Activated B cell treated with CpG ODN at 0.5 μM for 24 hours (primary cell): ENCODE measurements at regions not wholly inside any gene's neighbourhood (a gene's known extent, or its start where the extent isn't known, plus 50 kb on each side); places are given as distances from the start of the nearest gene placed in this dataset.
A peak's percentile ranks its signal among the peaks of the same experiment; 100 is the strongest.

Experiments
- ATAC-seq: fragments of 200-7000 bp; cut with Tn5 transposase; one replicate; pipeline ENCODE4 v1.10.0; 2021; ENCODE audit warnings: low read depth, mild to moderate bottlenecking, moderate library complexity
- CTCF ChIA-PET: fragments of 350-600 bp; sonication (Branson Sonifier 250); formaldehyde crosslinking; loops from one replicate; lab custom pipeline; 2021; ENCODE audit warnings: antibody characterized with exemption; lab: Charles Lee
- POLR2A ChIA-PET: fragments of 350-600 bp; sonication (Branson Sonifier 250); formaldehyde crosslinking; loops from one replicate; lab custom pipeline; 2021; ENCODE audit warnings: antibody characterized with exemption; lab: Charles Lee
- DNase-seq: peaks from one replicate; pipeline ENCODE4 v3.0.0; 2022
- H3K27ac Mint-ChIP-seq: one replicate; pipeline ENCODE4 v1.8.0; 2020; ENCODE audit warnings: mixed read lengths
- H3K27me3 Mint-ChIP-seq: one replicate; pipeline ENCODE4 v1.8.0; 2021; ENCODE audit warnings: mixed read lengths
- H3K36me3 Mint-ChIP-seq: one replicate; pipeline ENCODE4 v1.8.0; 2021; ENCODE audit warnings: low read depth, mixed read lengths
- H3K4me1 Mint-ChIP-seq: one replicate; pipeline ENCODE4 v1.8.0; 2021; ENCODE audit warnings: mixed read lengths
- H3K4me3 Mint-ChIP-seq: one replicate; pipeline ENCODE4 v1.8.0; 2020; ENCODE audit warnings: mild to moderate bottlenecking, mixed read lengths
- H3K9me3 Mint-ChIP-seq: one replicate; pipeline ENCODE4 v1.8.0; 2020; ENCODE audit warnings: mixed read lengths
- intact Hi-C: fragments of 100-400 bp; cut with micrococcal nuclease; formaldehyde crosslinking; loops from one replicate; pipeline ENCODE4 v1.15.1; 2024
- TF ChIP-seq, protein P1 (sequence below): fragments of 200-600 bp; IDR thresholded peaks from one replicate; pipeline ENCODE4 v1.8.0; 2022; ENCODE audit warnings: antibody characterized with exemption, mild to moderate bottlenecking

- DNase-seq (no peak), ATAC-seq (no peak)
- Mint-ChIP-seq H3K4me3 (no peak overlapping the region), H3K27me3 (peaks cover 16% of the 10 kb centered on the region), H3K9me3 (peaks cover 10% of the 10 kb centered on the region), H3K27ac (no peak overlapping the region), H3K4me1 (peaks cover 30% of the 10 kb centered on the region), H3K36me3 (no peaks in the 10 kb centered on the region)
- TF ChIP-seq, protein P1, sequence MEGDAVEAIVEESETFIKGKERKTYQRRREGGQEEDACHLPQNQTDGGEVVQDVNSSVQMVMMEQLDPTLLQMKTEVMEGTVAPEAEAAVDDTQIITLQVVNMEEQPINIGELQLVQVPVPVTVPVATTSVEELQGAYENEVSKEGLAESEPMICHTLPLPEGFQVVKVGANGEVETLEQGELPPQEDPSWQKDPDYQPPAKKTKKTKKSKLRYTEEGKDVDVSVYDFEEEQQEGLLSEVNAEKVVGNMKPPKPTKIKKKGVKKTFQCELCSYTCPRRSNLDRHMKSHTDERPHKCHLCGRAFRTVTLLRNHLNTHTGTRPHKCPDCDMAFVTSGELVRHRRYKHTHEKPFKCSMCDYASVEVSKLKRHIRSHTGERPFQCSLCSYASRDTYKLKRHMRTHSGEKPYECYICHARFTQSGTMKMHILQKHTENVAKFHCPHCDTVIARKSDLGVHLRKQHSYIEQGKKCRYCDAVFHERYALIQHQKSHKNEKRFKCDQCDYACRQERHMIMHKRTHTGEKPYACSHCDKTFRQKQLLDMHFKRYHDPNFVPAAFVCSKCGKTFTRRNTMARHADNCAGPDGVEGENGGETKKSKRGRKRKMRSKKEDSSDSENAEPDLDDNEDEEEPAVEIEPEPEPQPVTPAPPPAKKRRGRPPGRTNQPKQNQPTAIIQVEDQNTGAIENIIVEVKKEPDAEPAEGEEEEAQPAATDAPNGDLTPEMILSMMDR = no peak
- POLR2A ChIA-PET = no interaction called here
- intact Hi-C loops = no loop called here
- CTCF ChIA-PET = no interaction called here
These were observed 77.9 kb upstream of the PFKP start for GRCh38 chr10:2989292-2989947.

- Mint-ChIP-seq H3K36me3 (no peaks in the 10 kb centered on the region), H3K4me3 (no peak overlapping the region), H3K9me3 (peaks cover 10% of the 10 kb centered on the region), H3K27ac (no peak overlapping the region), H3K4me1 (peaks cover 37% of the 10 kb centered on the region), H3K27me3 (peaks cover 13% of the 10 kb centered on the region)
- TF ChIP-seq, protein P1 = no peak
- ChIA-PET CTCF (no interaction called here), POLR2A (no interaction called here)
- no peak for DNase-seq
- ATAC-seq = no peak
- intact Hi-C loops = no loop called here
These were observed 80.1 kb upstream of the PFKP start for GRCh38 chr10:2987185-2987768.

GRCh38 chr10:2986391-2986801, 81.0 kb upstream of the PFKP start:
- Mint-ChIP-seq H3K36me3 (no peaks in the 10 kb centered on the region), H3K9me3 (peaks cover 10% of the 10 kb centered on the region), H3K4me1 (peaks cover 44% of the 10 kb centered on the region), H3K27ac (peak overlapping the region; percentile 38), H3K4me3 (peak overlapping the region; percentile 54), H3K27me3 (peaks cover 13% of the 10 kb centered on the region)
- ATAC-seq (peak; percentile 56), DNase-seq (no peak)
- ChIA-PET CTCF (no interaction called here), POLR2A (no interaction called here)
- TF ChIP-seq, protein P1 = no peak
- intact Hi-C loops = no loop called here

GRCh38 chr10:2985729-2986232, 81.6 kb upstream of the PFKP start:
- Mint-ChIP-seq H3K4me1 (peaks cover 49% of the 10 kb centered on the region), H3K27ac (no peak overlapping the region), H3K4me3 (peak overlapping the region; percentile 54), H3K27me3 (peaks cover 13% of the 10 kb centered on the region), H3K9me3 (peaks cover 10% of the 10 kb centered on the region), H3K36me3 (no peaks in the 10 kb centered on the region)
- ATAC-seq = no peak
- CTCF ChIA-PET = no interaction called here
- POLR2A ChIA-PET = interaction anchor here (0.6 kb wide), 1 partner anchor 79 kb away, joined by 4 read pairs; no protein-coding TSS in a partner anchor
- TF ChIP-seq, protein P1 = no peak
- DNase-seq = no peak
- intact Hi-C loops = no loop called here

DNA sequence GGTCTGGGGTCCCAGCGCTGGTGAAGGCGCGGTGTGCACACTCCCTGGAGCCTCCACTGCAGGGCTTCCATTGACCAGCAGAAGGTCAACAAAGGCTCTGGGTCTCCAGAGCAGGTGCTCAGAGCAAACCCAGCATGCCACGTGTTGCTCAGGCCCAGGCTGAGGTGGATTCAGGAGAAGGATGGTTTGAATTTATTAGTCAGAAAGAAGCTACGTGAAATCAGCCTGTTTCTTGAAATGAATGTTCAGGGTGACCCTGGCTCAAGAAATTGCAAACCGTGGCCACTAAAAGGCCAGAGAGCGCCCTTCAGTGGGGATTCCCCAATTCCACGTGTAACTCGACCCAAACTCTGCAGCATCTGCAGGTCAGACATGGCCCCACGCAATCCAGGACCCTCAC, 82.7 kb upstream of the PFKP start:
- intact Hi-C loops = no loop called here
- DNase-seq (no peak), ATAC-seq (no peak)
- POLR2A ChIA-PET = no interaction called here
- Mint-ChIP-seq H3K4me3 (no peak overlapping the region), H3K27me3 (peaks cover 13% of the 10 kb centered on the region), H3K27ac (no peak overlapping the region), H3K4me1 (peaks cover 54% of the 10 kb centered on the region), H3K36me3 (no peaks in the 10 kb centered on the region), H3K9me3 (peaks cover 10% of the 10 kb centered on the region)
- TF ChIP-seq, protein P1 = no peak
- CTCF ChIA-PET = no interaction called here
